ENCODE measurements at regions not wholly inside any gene's neighbourhood (a gene's known extent, or its start where the extent isn't known, plus 50 kb on each side); places are given as distances from the start of the nearest gene placed in this dataset.
A peak's percentile ranks its signal among the peaks of the same experiment; 100 is the strongest.

DNA sequence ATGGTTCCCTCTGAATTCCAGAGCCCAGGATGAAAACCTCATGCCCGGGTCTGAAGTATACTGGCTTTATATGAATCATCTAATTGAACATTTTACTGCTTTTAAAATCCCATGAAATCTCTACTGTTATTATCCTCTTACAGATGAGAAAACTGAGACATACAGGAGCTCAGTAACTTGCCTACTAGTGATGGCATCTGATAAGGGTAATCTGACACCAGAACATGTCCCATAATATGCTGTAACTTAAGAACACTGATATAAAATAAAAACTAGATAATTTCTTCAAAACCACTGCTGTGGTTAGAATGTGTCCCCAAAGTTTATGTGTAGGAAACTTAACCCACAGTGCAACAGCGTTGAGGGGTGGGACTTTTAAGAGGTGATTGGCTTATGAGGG, 219.6 kb upstream of the TMTC1 start:
- DNase-seq (ENCODE audit: low read depth, low spot score), result no peak
- no peak overlapping the region for H3K4me3 ChIP-seq (ENCODE audit: low read depth, low read length)
- in situ Hi-C loops (cut with HindIII; ENCODE audit: low sequenced_read_pairs), result no loop called here
- TF ChIP-seq CTCF (IDR thresholded peaks at IDR 0.05; ENCODE audit: low read depth, low read length), result no peak

DNA sequence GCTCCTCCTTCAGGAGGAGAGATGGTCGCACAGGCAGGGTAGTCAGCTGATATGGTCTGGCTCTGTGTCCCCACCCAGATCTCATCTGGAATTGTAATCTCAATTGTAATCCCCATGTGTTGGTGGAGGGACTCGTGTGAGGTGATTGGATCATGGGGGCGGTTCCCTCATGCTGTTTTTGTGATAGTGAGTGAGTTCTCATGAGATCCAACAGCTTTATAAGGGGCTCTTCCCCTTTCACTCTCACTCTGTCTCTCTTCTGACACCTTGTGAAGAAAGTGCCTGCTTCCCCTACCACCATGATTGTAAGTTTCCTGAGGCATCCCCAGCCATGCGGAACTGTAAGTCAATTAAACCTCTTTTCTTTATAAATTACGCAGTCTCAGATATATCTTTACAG, 218.9 kb upstream of the TMTC1 start:
- TF ChIP-seq CTCF (IDR thresholded peaks at IDR 0.05; ENCODE audit: low read depth, low read length), result no peak
- DNase-seq (ENCODE audit: low read depth, low spot score), result no peak
- in situ Hi-C loops (cut with HindIII; ENCODE audit: low sequenced_read_pairs), result no loop called here
- H3K4me3 ChIP-seq (ENCODE audit: low read depth, low read length), result no peak overlapping the region

- no peak overlapping the region for H3K4me3 ChIP-seq (ENCODE audit: low read depth, low read length)
- peak; percentile 79 for DNase-seq (ENCODE audit: low read depth, low spot score)
- in situ Hi-C loops (cut with HindIII; ENCODE audit: low sequenced_read_pairs), result no loop called here
- no peak for TF ChIP-seq CTCF (IDR thresholded peaks at IDR 0.05; ENCODE audit: low read depth, low read length)
Observed at GRCh38 chr12:30000401-30000800, 216.7 kb upstream of the TMTC1 start.

DNA sequence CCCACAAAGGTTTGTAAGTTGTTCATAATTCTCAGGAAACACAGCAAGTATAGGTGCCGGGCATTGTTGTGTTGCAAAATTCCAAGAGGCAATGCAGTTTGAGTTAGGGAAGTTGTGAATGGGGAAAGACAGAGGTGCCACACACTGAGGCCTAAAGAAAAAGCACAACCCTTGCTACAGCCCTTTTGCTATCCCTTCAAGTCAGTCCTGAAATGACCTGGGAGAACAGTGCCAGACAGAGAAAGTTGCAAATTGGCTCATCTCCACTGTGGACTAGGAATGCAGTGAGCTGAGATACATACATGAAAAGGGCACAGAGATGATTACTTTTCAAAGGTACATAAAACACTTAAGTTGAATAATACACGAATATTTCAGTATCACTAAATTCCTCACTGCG, 213.3 kb upstream of the TMTC1 start:
- TF ChIP-seq CTCF (IDR thresholded peaks at IDR 0.05; ENCODE audit: low read depth, low read length), result no peak
- DNase-seq (ENCODE audit: low read depth, low spot score), result no peak
- H3K4me3 ChIP-seq (ENCODE audit: low read depth, low read length), result no peak overlapping the region
- in situ Hi-C loops (cut with HindIII; ENCODE audit: low sequenced_read_pairs), result no loop called here

DNA sequence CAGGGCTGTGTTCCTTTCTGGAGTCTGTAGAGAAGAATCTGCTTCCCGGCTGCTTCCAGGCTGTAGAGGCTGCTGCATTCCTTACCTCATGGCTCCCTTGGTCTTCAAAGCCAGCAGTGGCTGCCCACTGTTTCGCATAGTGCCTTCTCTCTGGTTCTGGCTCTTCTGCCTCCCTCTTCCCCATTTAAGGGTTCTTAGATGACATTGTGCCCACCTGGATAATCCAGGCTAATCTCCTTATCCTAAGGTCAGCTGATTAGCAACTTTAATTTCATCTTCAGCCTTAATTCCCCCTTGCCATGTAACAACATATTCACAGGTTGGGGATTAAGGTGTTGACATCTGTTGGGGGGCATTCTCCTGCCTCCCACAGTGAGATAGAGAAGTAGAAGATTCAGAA, 208.6 kb upstream of the TMTC1 start:
- no peak for TF ChIP-seq CTCF (IDR thresholded peaks at IDR 0.05; ENCODE audit: low read depth, low read length)
- no peak for DNase-seq (ENCODE audit: low read depth, low spot score)
- no peak overlapping the region for H3K4me3 ChIP-seq (ENCODE audit: low read depth, low read length)
- in situ Hi-C loops (cut with HindIII; ENCODE audit: low sequenced_read_pairs), result no loop called here

DNA sequence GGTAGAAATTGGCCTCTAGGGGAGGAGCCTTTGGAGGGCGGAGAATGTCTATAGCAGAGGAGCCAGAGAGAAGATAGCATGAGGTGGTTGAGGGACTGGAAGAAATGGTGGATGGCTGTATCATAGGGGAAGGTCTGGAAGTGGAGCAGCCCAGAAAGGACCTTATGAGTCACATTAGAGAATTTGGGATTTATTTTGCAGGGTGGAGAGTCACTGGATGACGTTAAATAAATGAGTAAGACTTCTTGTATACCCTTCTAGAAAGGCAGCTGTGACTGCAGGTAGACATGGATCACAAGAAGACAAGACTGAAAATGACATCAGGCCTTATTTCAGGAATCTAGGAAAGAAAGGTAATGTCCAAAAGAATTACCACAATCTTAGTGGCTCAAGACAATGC, 208.2 kb upstream of the TMTC1 start:
- TF ChIP-seq CTCF (IDR thresholded peaks at IDR 0.05; ENCODE audit: low read depth, low read length), result no peak
- no peak for DNase-seq (ENCODE audit: low read depth, low spot score)
- in situ Hi-C loops (cut with HindIII; ENCODE audit: low sequenced_read_pairs), result no loop called here
- H3K4me3 ChIP-seq (ENCODE audit: low read depth, low read length), result no peak overlapping the region

- no peak for TF ChIP-seq CTCF (IDR thresholded peaks at IDR 0.05; ENCODE audit: low read depth, low read length)
- DNase-seq (ENCODE audit: low read depth, low spot score), result peak; percentile 28
- no peak overlapping the region for H3K4me3 ChIP-seq (ENCODE audit: low read depth, low read length)
- in situ Hi-C loops (cut with HindIII; ENCODE audit: low sequenced_read_pairs), result no loop called here
Observed at GRCh38 chr12:29990971-29991370, 207.2 kb upstream of the TMTC1 start.
